AG09309 (cell line): ENCODE measurements at regions not wholly inside any gene's neighbourhood (a gene's known extent, or its start where the extent isn't known, plus 50 kb on each side); places are given as distances from the start of the nearest gene placed in this dataset.

Experiments
- DNase-seq: peaks from one replicate; pipeline ENCODE4 v3.0.0-alpha.2; 2010; ENCODE audit warnings: low read depth
- H3K4me3 ChIP-seq: 2 replicates; pipeline ENCODE4 v1.5.1; 2011; ENCODE audit warnings: mild to moderate bottlenecking, low read depth, low read length, moderate library complexity; ENCODE audit not compliant: control insufficient read depth
- TF ChIP-seq, protein P1 (sequence below): IDR thresholded peaks from 2 replicates; pipeline ENCODE4 v1.5.1; 2011; ENCODE audit warnings: mild to moderate bottlenecking, low read depth, low read length, inconsistent platforms; ENCODE audit not compliant: insufficient read depth, control insufficient read depth; ENCODE audit errors: missing control alignments

DNA sequence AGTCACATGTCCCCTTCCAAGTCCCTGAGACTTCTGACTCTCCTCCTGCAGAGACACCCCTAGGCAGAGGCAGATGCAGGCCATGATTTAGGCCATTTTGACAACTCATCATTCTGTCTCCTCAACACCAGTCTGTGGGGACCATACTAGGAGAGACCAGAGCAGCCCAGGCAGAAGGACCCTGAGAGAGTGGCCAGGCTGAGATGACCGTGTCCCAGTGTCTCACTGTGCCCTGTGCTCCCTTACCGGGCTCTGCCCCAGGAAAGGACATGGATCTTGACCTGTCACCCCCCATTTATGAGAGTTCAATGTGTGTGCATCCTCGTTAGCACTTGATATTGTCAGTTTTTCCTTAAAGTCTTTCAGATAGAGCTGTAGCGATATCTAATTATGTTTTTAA, 52.4 kb upstream of the IGLL5 start:
- no peak for DNase-seq
- no peak overlapping the region for H3K4me3 ChIP-seq
- TF ChIP-seq, protein P1, sequence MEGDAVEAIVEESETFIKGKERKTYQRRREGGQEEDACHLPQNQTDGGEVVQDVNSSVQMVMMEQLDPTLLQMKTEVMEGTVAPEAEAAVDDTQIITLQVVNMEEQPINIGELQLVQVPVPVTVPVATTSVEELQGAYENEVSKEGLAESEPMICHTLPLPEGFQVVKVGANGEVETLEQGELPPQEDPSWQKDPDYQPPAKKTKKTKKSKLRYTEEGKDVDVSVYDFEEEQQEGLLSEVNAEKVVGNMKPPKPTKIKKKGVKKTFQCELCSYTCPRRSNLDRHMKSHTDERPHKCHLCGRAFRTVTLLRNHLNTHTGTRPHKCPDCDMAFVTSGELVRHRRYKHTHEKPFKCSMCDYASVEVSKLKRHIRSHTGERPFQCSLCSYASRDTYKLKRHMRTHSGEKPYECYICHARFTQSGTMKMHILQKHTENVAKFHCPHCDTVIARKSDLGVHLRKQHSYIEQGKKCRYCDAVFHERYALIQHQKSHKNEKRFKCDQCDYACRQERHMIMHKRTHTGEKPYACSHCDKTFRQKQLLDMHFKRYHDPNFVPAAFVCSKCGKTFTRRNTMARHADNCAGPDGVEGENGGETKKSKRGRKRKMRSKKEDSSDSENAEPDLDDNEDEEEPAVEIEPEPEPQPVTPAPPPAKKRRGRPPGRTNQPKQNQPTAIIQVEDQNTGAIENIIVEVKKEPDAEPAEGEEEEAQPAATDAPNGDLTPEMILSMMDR: no peak

DNA sequence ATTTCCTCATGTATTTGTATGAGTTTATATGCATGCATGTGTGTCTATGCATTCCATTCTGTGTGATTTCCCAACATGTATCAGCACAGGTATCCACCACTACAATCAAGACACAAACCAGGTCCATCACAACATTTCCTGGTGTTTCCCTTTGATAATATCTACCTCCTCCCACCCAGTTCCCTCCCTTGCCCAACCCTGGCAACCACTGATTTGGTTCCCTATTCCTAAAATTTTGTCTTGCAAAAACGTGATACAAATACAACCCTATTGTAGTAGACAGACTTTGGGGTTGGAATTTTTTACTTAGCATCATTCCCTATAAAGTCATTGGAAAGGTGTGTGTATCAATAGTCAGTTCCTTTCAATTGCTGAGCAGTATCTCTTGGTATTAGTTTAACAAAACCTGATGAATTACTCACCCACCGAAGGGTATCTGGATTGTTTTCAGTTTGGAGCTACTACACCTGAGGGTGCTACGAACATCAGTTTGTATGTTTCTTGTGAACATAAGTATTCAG, 51.8 kb upstream of the IGLL5 start:
- DNase-seq: no peak
- H3K4me3 ChIP-seq: no peak overlapping the region
- TF ChIP-seq, protein P1: no peak

DNA sequence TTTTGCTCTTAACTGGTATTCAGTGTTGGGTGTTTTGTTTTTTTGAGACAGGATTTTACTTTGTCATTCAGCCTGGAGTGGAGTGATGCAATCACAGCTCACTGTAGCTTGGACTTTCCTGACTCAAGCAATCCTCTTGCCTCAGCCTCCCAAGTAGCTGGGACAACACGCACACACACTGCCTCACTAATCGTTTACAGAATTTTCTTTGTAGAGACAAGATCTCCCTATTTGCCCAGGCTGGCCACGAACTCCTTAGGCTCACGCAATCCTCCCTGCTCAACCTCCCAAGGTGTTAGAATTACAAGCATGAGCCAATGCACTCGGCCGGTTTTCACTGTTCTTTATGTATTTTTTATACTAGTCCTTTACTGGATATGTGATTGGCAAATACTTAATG, 51.0 kb upstream of the IGLL5 start:
- no peak overlapping the region for H3K4me3 ChIP-seq
- no peak for DNase-seq
- TF ChIP-seq, protein P1: no peak
